ENCODE measurements at regions not wholly inside any gene's neighbourhood (a gene's known extent, or its start where the extent isn't known, plus 50 kb on each side); places are given as distances from the start of the nearest gene placed in this dataset.
"Not testable (repeated sequence)": the region's sequence is repeated elsewhere in the genome, so short reads cannot be mapped to it uniquely, and the experiment has no call there.

DNA sequence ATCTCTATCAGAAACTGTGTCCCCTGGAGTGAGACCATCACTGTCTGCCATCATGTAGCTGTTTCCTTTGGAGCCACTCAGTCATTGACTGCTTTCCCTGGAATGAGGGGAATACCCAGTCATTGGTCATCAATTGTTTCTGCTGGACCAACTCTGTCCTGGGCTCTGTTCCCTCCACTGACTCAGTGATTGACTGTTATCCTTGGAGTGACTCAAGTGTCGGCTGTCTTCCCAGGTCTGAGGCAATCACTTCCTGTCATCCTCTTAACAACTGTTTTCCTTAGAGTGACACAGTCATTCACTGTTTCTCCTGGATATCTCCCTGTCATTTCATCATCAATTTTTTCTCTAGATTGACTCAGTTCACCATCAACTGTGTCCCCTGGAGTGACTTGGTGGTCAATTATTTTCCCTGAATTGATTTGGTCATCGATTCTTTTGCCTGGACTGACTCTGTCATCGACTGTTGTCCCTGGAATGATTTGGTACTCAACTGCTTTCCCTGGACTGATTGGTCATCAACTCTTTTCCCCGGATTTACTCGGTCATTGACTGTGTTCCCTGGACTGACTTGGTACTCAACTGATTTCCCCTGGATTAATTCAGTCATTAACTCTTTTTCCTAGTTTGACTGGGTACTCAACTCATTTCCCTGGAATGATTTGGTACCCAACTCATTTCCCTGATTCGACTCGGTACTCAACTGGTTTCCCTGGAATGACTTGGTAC lies 327.9 kb upstream of the VCX start:
- DNase-seq = no peak

DNA sequence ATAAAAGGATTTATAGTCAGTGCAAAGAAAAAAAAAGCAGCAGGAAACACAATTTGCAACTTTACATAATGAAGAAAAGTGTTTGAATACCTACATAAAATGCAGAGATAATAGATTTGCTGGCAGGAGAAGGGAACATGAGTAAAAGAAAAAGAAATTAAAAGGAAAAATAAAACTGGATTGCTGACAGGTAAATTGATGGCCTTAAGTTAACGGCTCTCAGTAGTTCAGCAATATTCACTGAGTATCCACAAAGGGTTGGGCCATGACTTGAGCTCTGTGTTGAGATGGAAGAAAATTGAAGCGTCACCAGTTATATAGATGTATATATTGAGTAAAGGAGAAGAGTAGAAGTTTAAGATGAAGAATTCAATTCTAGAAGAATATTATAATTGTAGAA lies 330.1 kb upstream of the VCX start:
- no peak for DNase-seq

GRCh38 chrX:7503251-7503650 lies 339.7 kb upstream of the VCX start:
- no peak for DNase-seq

DNA sequence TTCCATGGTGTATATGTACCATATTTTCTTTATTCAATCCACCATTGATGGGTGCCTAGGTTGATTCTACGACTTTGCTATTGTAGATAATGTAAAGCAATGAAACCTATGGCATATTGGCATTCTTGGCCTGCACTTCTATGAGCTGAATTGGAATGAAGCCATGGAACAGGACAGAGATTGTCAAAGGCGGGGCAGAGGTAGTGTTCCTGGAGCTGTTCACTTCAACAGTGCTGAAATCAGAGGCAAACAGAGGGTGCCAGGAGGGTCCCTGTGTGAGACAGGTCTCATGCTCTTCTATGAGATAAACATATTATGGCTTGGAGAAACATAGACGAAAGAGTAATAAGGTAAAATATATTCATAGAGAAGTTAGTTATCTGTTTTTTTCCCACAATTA lies 342.6 kb upstream of the VCX start:
- no peak for DNase-seq

- DNase-seq = no peak
These were observed 338.6 kb upstream of the PUDP start for GRCh38 chrX:7486505-7486904.

DNA sequence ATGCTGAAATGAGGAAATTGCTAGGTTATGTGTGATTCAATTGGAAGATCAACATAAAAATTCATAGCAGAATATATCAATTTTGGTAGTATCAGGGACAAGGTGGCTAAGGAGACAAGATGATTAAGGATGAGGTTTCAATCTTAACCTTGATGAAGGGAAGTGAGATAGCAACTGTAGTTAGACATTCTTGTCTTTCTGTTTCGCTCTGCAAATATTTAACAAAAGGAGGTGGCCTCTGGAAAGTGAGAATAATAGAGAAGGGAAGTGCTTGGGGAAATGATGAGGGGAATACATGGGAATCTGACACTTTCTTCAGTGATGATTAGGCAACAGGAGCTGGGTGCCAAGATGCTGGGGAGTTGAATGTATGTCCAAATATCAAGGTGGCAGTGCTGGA lies 337.1 kb upstream of the PUDP start:
- no peak for DNase-seq

DNA sequence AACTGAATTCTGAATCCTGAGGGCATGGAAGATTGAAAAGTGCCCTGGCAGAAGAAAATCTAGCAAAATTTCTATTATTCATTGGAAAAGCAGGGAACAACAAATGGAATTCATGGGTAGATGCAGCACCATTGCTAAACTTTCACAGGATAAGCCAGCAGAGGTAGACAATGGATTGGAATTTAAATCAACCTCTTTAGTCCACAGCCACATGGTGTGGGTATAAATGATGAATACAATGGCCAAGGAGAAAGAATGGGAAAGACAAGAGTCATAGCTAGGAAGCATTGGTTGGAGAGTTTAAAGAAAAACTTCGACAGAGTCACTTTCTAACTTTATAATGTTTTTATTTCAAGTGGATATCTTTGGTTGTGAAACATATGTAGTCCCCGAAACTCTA lies 332.8 kb upstream of the PUDP start:
- DNase-seq = no peak

DNA sequence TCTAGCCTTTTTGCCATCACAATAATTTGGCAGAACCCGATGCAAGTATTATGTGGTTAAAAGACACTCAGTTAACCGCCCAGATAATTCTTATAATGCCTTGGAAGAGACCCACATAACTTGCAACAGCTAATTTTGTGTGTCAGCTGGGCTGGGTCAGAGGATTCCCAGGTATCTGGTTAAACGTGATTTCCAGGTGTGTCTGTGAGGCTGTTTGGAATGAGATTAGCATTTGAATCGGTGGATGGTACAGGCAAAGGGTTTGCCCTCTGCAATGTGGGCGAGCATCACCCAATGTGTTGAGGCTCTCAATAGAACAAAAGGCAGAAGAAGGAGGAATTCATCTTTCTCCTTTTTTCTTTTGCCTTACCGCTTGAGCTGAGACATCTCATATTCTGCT lies 314.2 kb upstream of the PUDP start:
- DNase-seq = no peak

DNA sequence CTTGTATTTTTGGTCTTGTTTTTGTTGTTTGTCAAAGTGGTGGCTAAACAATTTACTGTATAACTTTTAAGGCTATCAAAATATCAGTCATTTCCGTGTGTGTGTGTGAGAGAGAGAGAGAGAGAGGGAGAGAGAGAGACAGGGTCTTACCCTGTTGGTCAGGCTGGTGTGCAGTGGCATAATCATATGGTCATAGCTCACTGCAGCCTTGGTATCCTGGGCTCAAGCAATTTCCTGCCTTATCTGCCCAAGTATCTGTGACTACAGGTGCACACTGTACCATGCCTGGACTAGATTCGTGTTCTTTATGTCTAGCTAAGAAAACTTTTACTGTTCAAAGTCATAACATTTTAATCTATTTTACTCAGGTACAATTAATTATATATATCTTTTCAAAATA lies 313.1 kb upstream of the PUDP start:
- not testable (repeated sequence) for DNase-seq

DNA sequence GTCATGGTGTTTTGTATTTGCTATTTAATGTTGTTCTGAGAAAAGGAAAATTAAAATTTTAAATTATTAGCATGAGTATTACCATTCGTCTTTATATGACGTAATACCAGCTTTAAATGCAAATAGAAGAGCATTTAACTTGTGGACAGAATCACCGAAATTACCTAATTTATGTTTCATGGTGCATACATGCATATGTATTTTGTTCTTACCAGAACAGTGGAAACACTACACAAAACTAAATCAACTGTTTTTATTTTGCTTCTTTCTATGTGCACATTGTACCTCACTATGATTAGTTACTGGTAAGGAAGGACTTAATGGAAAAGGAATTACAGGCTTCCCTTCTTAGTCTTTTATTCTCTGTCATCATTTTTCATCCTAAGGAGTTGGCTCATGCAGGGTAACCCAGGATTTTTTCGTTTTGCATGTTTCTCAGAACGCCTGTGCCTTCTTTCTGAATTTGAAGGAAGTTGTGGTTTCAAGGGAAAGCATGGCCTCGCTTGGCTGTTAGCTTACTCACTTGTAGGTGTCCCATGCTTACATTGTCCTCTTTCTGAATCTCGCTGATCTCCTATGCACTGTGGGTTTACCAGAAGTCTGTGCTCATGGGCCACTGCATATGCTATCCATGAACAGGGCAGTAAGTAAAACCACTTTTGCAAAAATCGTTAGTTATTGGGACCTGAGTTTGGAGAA lies 300.0 kb upstream of the PUDP start:
- no peak for DNase-seq

DNA sequence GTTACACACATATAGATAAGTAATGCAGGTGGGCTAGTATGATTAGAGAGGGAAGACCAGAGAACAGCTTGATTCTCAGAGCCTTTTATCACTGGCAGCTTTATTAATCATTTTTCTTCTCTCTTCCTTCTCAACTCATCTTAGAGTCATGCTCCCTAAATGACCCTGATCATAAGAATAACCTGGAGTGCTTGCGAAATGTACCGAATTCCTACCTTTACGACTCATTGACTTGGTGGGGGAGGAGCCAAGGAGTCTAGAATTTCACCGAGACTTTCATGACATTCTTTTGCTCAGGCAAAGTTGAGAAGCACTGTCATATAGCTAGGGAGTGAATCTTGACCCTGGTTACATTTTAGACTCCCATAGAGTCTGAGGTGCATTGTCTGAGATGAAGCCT lies 298.9 kb upstream of the PUDP start:
- no peak for DNase-seq

- DNase-seq = no peak
These were observed 297.0 kb upstream of the PUDP start for GRCh38 chrX:7444967-7445366.

DNA sequence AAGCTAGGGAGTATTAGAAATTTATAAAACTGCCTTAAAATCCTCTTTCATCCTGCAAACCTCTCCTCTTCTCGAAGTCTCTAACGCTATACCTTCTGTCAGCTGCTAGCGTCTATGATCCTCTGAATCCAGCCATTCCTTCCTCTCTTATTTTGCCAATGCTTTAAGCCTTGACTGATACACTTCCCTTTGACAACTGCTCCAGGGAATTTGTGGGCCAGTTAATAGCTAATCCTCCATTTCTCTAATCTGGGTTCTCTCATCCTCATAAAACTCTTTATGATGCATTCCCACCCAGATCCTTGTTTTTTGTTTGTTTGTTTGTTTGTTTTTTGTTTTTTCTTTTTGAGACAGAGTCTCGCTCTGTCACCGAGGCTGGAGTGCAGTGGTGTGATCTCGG lies 293.6 kb upstream of the PUDP start:
- no peak for DNase-seq

- no peak for DNase-seq
These were observed 287.9 kb upstream of the PUDP start for GRCh38 chrX:7435822-7436221.

GRCh38 chrX:7432901-7433300 lies 284.9 kb upstream of the PUDP start:
- DNase-seq = no peak

GRCh38 chrX:7420717-7421116 lies 272.8 kb upstream of the PUDP start:
- no peak for DNase-seq

- DNase-seq = no peak
These were observed 266.8 kb upstream of the PUDP start for GRCh38 chrX:7414753-7415152.

DNA sequence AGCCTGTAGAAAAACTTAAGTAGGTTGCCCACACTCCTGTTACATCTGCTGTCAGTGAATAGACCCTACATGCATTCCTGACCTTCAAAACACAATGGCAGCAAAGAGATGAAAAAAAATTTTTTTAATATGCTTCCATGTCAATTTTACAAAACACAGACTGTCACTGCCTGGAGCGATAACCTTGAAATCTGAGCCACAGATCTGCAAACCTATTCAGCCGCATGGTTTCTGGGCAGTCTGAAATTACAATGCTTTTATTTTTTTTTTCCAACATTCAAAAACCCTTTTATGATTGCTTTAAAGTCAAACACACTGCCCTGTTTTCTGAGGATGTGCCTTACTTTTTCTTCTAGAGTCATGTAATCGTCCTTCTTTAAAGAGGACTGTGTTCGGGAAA lies 264.9 kb upstream of the PUDP start:
- DNase-seq = no peak

DNA sequence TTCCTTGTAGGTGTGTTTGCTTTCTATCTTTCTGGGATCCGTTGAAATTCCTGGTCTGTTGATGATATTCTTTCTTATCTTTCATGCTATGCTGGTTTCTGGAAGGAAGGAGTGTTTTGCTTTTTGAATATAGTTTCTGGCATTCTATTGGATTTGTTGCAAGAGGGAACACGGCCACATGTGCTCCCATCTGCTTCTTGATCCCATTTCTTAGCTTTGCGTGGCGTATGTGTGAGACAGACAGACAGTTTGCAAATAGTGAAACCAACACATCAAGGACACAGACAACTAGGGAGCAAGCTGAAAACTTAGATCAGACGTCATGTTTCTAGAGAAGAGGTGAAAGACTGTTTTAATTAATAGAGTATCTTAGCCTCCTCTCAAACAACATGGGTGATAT lies 261.9 kb upstream of the PUDP start:
- DNase-seq = no peak

DNA sequence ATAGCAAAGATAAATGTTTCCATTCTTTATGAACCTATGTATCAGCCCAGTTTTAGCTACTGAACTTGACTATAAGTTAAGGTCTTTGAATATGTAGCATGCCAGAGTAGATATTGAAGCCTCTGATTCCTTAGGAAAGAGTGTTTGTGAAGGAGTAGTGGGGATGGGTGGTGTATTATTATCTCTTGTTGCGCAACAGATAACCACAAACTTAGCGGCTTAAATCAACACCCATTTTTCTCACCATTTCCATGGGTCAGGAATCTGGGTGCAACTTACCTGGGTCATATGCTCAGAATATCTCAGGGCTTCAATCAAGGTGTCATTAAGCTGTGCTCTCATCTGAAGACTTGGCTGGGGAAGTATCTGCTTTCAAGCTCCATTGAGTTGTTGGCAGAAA lies 251.4 kb upstream of the PUDP start:
- no peak for DNase-seq

DNA sequence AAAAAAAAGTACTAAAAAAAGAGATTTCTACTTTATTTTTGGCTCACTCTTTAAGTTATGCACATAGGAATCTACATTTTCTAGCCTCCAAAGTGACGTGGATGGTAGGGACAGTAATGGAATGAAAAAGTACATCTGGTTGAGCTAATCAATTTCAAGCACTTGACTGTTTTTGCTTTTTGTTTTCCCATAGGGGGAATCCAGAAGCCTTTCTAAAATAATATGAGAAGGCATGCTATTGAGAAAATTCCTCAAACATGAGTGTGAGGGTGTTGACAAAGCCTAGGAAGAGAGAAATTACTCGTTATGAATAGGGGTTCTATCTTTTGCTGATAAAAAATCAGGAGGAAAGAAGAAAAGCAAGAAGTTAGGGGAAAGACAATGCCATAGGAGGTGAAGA lies 242.5 kb upstream of the PUDP start:
- DNase-seq = no peak

DNA sequence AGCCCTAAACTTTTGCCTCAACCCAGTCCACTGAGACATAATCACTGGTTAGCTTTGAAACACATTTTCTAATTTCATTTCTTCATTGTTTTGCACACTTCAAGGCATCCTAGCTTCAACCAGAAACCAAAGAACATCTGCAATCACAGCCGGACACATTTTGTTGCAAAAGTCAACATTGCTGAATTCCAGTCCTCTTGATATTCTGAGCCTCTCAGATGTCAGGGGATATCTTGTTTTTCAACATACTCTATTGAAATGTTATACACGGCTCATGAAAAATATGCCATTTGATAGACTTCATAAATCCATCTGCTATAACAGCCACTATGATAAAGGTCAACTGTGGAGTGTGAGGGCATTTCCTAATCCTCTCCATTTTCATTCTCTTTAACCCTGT lies 241.6 kb upstream of the PUDP start:
- DNase-seq = no peak

DNA sequence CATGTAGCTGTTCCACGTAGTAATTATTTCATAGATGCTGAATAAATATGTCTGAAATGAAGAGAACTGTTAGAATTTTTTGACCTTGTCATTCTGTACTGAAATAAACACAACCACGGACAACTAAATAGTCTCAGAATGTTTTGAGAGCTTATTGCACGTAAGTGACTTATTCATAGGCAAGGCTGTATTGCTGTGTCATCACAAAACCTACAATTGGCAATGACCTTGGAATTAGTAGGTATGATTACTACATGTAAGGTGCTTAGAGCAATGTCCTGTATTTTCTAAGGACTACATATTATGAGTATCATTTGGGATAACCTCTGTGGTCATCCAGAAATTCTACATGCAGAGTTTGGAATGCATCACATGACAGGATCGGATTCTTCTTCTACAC lies 237.2 kb upstream of the PUDP start:
- DNase-seq = no peak

- DNase-seq = no peak
These were observed 230.5 kb upstream of the PUDP start for GRCh38 chrX:7378406-7378805.
